ENCODE measurements at regions not wholly inside any gene's neighbourhood (a gene's known extent, or its start where the extent isn't known, plus 50 kb on each side); places are given as distances from the start of the nearest gene placed in this dataset.

GRCh38 chr20:18978311-18978710 lies 164.7 kb downstream of the SCP2D1 start:
- POLR2A ChIA-PET: no interaction called here
- no peaks in the 10 kb centered on the region for H3K4me1 Mint-ChIP-seq
- CTCF ChIA-PET: no interaction called here

DNA sequence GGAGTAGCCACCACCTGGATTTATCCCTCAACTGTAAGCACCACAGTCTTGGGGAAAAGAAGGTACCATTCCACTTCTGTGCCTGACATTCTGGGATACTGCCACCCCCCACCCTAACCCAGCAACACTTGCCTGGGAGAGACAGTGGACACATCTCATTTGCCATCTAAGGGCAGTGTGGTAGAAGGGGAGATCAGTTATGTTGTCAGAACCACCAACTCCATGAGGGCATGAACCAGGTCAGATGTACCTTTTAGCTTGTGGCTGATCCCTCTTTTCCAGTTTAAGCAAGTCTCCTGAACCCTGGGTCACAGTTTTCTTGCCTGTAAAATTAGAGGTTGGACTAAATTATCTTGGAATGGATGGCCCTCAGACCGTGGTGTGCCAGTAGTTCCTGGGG lies 165.5 kb downstream of the SCP2D1 start:
- H3K27me3 Mint-ChIP-seq: no peaks in the 10 kb centered on the region
- ChIA-PET POLR2A (no interaction called here), CTCF (no interaction called here)
- H3K4me3 Mint-ChIP-seq: no peak overlapping the region
- DNase-seq: no peak
- H3K9me3 Mint-ChIP-seq: no peaks in the 10 kb centered on the region
- H3K27ac Mint-ChIP-seq: no peak overlapping the region
- no peaks in the 10 kb centered on the region for H3K36me3 Mint-ChIP-seq (ENCODE audit: low read depth)
- no peaks in the 10 kb centered on the region for H3K4me1 Mint-ChIP-seq

More at GRCh38 chr20:18978311-18978710, 164.7 kb downstream of the SCP2D1 start:
- no peak overlapping the region for H3K4me3 Mint-ChIP-seq
- H3K27me3 Mint-ChIP-seq: no peaks in the 10 kb centered on the region
- H3K27ac Mint-ChIP-seq: no peak overlapping the region
- no peaks in the 10 kb centered on the region for H3K9me3 Mint-ChIP-seq
- no peak for DNase-seq
- H3K36me3 Mint-ChIP-seq (ENCODE audit: low read depth): no peaks in the 10 kb centered on the region

DNA sequence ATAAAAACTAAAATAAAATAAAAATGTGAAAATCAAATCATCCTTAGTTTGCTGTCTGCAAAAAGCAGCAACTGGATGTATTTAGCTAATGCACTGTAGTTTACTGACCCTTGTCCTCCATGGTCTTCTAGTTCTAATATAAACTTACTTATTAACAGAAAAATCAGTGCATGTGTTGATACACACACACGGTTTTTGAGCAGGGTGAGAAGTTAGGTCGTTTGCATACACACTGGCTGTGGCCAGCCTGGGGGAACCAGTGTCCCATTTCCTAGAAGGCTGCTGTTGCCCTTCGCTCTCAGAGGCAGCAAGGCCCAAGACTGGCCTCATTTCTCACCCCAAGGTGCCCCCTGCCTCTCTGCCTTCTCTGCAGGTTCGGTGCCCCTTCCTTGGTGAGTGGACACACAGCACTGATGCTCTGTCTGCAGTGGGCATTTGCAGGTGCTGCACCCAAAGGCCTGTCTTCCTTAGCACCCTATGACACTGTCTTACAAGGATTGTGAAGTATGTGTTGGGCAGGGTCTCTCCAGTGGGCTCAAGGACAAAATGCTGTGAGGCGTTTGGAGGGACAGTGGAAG lies 168.5 kb downstream of the SCP2D1 start:
- Mint-ChIP-seq H3K4me3 (no peak overlapping the region), H3K9me3 (no peaks in the 10 kb centered on the region), H3K27ac (no peak overlapping the region), H3K27me3 (no peaks in the 10 kb centered on the region), H3K36me3 (ENCODE audit: low read depth) (no peaks in the 10 kb centered on the region), H3K4me1 (no peaks in the 10 kb centered on the region)
- no peak for DNase-seq
- ChIA-PET POLR2A (no interaction called here), CTCF (no interaction called here)

- CTCF ChIA-PET: no interaction called here
- H3K4me1 Mint-ChIP-seq: no peaks in the 10 kb centered on the region
These were observed 170.2 kb downstream of the SCP2D1 start for GRCh38 chr20:18983796-18984195.

GRCh38 chr20:18984238-18985200 lies 170.9 kb downstream of the SCP2D1 start:
- Mint-ChIP-seq H3K36me3 (ENCODE audit: low read depth) (no peaks in the 10 kb centered on the region), H3K27me3 (no peaks in the 10 kb centered on the region), H3K4me3 (no peak overlapping the region), H3K4me1 (no peaks in the 10 kb centered on the region), H3K27ac (no peak overlapping the region), H3K9me3 (no peaks in the 10 kb centered on the region)
- POLR2A ChIA-PET: no interaction called here
- DNase-seq: no peak
- CTCF ChIA-PET: interaction anchor here (0.7 kb wide), 1 partner anchor 38 kb away, joined by 3 read pairs; no protein-coding TSS in a partner anchor

More at GRCh38 chr20:18983796-18984195, 170.2 kb downstream of the SCP2D1 start:
- Mint-ChIP-seq H3K9me3 (no peaks in the 10 kb centered on the region), H3K4me3 (no peak overlapping the region), H3K36me3 (ENCODE audit: low read depth) (no peaks in the 10 kb centered on the region), H3K27me3 (no peaks in the 10 kb centered on the region), H3K27ac (no peak overlapping the region)
- no peak for DNase-seq
- POLR2A ChIA-PET: no interaction called here

DNA sequence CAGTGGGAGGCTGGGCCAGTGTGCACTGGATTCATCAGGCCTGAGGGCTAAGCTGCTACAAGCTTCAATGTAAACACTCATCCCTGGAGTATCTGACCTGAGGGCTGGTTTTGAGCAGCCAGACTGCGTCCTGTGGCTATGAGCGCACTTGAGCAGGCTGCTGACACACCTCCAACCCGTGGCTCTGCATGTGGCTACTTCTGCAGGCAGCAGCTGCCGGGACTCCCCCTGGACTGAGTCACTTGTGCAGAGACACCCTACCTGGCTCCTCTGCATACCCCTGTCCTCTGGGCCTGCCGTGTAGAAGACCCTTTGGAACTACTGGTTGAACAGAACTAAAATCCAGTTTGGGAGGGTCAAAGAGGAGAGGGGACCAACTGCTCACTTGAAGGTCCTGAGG lies 172.0 kb downstream of the SCP2D1 start:
- POLR2A ChIA-PET: no interaction called here
- H3K4me1 Mint-ChIP-seq: no peaks in the 10 kb centered on the region
- CTCF ChIA-PET: no interaction called here
- no peaks in the 10 kb centered on the region for H3K9me3 Mint-ChIP-seq
- no peak overlapping the region for H3K4me3 Mint-ChIP-seq
- no peak overlapping the region for H3K27ac Mint-ChIP-seq
- no peaks in the 10 kb centered on the region for H3K36me3 Mint-ChIP-seq (ENCODE audit: low read depth)
- DNase-seq: no peak
- H3K27me3 Mint-ChIP-seq: no peaks in the 10 kb centered on the region

- ChIA-PET CTCF (no interaction called here), POLR2A (no interaction called here)
- no peaks in the 10 kb centered on the region for H3K36me3 Mint-ChIP-seq (ENCODE audit: low read depth)
These were observed 172.7 kb downstream of the SCP2D1 start for GRCh38 chr20:18986146-18986830.

GRCh38 chr20:18986895-18987580 lies 173.5 kb downstream of the SCP2D1 start:
- no peaks in the 10 kb centered on the region for H3K9me3 Mint-ChIP-seq
- no peaks in the 10 kb centered on the region for H3K36me3 Mint-ChIP-seq (ENCODE audit: low read depth)
- H3K27ac Mint-ChIP-seq: no peak overlapping the region
- no peaks in the 10 kb centered on the region for H3K4me1 Mint-ChIP-seq
- POLR2A ChIA-PET: no interaction called here
- CTCF ChIA-PET: no interaction called here
- H3K27me3 Mint-ChIP-seq: no peaks in the 10 kb centered on the region
- H3K4me3 Mint-ChIP-seq: no peak overlapping the region
- no peak for DNase-seq

More at GRCh38 chr20:18986146-18986830, 172.7 kb downstream of the SCP2D1 start:
- no peak for DNase-seq
- Mint-ChIP-seq H3K27ac (no peak overlapping the region), H3K9me3 (no peaks in the 10 kb centered on the region), H3K27me3 (no peaks in the 10 kb centered on the region), H3K4me1 (no peaks in the 10 kb centered on the region), H3K4me3 (no peak overlapping the region)

DNA sequence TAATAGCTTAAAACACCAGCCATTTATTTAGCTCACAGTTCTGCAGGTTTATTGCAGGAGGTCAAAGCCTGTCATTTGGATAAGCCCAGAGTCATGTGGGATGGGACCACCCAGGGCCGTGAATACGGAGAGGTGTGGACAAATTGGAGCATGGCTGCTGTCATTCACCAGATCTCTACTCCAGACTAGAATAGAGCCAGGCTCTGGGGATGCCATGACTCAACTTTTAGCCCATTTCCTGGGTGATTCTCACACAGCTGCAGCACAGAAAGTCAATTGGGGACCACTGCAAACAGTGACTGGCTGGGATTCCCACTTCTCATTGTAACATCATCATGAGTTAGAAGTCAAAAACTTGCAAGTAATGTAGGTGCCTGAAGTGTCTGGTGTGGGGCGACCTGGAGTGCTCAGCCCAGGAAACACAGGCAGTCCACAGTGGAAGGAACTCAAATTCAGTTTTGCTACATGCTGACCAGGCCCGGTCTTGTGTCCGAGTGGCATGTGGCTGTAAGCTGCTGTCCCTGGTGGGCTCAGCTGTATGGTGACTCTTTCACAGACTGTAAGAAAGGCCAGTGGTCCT lies 174.3 kb downstream of the SCP2D1 start:
- no peak for DNase-seq
- no peaks in the 10 kb centered on the region for H3K27me3 Mint-ChIP-seq
- CTCF ChIA-PET: no interaction called here

DNA sequence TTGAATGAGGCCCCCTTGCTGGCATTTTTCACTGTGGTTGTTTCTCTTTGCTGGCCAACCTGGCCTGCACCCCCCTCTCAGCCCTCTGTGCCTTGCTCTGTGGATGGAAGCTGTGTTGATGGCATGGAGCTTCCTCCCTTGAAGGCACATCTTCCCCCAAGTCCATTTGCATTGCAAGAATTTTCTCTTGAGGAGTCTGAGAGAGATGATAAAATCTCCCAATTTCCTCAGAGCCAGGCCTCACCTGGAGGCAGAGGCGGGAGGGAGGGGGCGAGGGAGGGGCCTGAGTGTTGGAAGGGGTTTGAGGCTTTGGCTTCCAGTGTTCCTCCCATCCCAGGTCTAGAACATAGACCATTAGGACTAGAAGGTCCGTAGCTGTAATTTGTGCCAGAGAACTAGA lies 175.1 kb downstream of the SCP2D1 start:
- H3K9me3 Mint-ChIP-seq: peaks cover 3% of the 10 kb centered on the region
- no peaks in the 10 kb centered on the region for H3K27me3 Mint-ChIP-seq
- no peaks in the 10 kb centered on the region for H3K4me1 Mint-ChIP-seq
- H3K36me3 Mint-ChIP-seq (ENCODE audit: low read depth): no peaks in the 10 kb centered on the region
- ChIA-PET CTCF (no interaction called here), POLR2A (no interaction called here)
- DNase-seq: no peak
- no peak overlapping the region for H3K4me3 Mint-ChIP-seq
- H3K27ac Mint-ChIP-seq: no peak overlapping the region

More for the DNA sequence above, 174.3 kb downstream of the SCP2D1 start:
- H3K27ac Mint-ChIP-seq: no peak overlapping the region
- POLR2A ChIA-PET: no interaction called here
- H3K36me3 Mint-ChIP-seq (ENCODE audit: low read depth): no peaks in the 10 kb centered on the region
- no peaks in the 10 kb centered on the region for H3K4me1 Mint-ChIP-seq
- peaks cover 3% of the 10 kb centered on the region for H3K9me3 Mint-ChIP-seq
- no peak overlapping the region for H3K4me3 Mint-ChIP-seq

DNA sequence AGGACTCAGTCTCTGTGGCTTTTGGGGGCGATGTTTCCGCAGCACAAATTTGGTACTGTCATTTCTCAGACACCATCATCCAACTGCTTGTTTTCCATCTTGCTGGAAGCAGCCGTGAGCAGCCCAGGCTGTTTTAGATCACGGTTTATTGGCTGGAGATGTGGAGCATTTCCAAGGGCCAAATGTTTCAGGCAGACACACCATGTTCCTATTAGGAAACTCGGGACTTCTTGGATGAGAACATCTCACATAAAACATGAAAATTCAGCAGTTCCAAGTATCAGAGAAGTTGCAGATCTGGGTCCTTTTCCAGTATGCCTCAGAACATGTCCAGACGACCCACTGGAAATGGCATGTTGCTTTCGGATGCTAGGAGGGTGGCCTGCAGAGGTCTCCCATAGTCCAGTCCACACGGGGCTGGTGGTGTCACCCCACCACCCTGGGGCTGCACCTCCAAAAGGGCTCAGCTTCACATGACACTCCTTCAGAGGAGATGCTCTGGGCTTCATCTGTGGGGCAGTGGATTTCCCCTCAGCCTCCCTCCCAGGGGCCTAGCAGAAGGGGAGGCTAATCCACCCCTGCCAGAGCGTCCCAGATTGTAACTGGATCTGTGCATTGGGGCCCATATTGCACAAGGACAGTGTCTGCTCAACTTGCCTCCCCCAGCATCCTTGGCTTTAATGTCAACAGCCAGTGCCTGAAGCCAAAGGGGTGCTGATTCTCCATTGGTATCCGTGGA lies 176.3 kb downstream of the SCP2D1 start:
- Mint-ChIP-seq H3K36me3 (ENCODE audit: low read depth) (no peaks in the 10 kb centered on the region), H3K4me3 (no peak overlapping the region), H3K4me1 (no peaks in the 10 kb centered on the region), H3K27ac (no peak overlapping the region), H3K9me3 (peaks cover 3% of the 10 kb centered on the region), H3K27me3 (no peaks in the 10 kb centered on the region)
- ChIA-PET POLR2A (no interaction called here), CTCF (no interaction called here)
- DNase-seq: no peak

DNA sequence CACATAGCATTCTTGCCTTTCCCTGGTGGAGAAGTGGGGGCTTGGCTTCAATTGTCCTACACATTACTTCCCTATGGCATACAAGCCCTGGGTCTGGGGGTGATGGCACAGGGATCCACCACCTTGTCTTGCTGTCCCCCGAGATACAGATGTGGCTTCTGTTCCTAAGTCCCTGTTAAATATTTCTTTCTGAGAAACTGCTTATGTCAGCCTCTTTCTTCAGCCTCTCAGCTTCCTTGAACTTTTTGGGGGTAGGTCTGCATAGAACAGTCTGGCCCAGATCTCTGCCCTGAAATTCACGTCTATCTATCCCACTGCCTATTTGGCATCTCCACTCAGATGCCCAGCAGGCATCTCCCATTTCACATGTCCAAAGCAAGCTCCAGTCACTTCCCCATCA lies 177.4 kb downstream of the SCP2D1 start:
- DNase-seq: no peak
- ChIA-PET CTCF (no interaction called here), POLR2A (no interaction called here)
- Mint-ChIP-seq H3K4me3 (no peak overlapping the region), H3K27me3 (no peaks in the 10 kb centered on the region), H3K9me3 (peaks cover 3% of the 10 kb centered on the region), H3K4me1 (no peaks in the 10 kb centered on the region), H3K36me3 (ENCODE audit: low read depth) (no peaks in the 10 kb centered on the region), H3K27ac (no peak overlapping the region)
